ENCODE measurements at regions not wholly inside any gene's neighbourhood (a gene's known extent, or its start where the extent isn't known, plus 50 kb on each side); places are given as distances from the start of the nearest gene placed in this dataset.
A peak's percentile ranks its signal among the peaks of the same experiment; 100 is the strongest.

DNA sequence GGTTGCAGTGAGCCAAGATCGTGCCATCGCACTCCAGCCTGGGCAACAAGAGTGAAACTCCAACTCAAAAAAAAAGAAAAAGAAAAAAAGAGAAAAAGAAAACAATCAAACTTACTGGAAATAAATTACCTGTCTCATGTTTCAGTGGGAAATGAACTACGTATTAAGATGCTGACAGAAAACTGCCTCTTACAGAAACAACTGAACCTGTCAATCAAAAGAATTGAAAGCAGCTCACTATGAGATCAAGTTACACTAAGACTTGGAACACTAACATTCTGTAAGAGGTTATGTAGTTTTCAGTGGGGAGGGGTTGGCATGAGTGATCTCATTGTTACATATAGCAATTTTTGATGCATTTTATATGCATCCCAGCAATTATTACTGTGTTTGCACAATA, 64.4 kb upstream of the SPATA31E1 start:
- no peak for DNase-seq (ENCODE audit: low read depth in 3 of 3)

DNA sequence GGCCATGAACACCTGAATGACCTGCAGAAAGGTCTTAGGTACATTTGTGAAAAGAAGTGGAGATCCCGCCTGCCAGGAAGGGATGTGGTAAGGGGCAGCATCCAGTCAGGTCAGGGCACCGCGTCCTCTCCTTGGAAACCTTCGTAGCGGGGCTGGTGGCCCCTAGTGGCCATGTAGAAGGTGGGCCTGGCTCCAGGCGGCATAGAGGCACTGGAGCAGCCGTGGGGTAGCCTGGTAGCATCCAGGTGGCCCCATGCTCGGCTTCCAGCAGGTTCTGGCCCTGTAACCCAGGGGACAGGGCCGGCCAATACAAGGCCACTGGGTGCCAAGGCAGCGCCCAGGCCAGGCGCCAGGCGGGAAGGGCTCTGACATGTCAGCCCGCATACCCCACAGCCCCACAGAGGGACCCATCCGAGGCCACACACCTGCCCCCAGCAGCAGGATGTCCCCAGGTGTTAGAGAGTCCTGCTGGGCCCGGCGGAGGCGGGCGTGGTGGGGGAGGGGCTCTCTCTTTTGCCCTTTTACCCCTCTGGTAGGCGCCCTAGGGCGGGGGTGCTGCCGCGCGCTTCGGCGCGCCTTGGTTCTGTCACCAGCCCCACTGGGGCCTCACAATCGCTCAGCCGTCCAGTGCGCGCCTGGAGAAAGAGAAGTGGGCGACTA, 58.3 kb upstream of the SPATA31E1 start:
- DNase-seq (ENCODE audit: low read depth in 3 of 3), result no peak

DNA sequence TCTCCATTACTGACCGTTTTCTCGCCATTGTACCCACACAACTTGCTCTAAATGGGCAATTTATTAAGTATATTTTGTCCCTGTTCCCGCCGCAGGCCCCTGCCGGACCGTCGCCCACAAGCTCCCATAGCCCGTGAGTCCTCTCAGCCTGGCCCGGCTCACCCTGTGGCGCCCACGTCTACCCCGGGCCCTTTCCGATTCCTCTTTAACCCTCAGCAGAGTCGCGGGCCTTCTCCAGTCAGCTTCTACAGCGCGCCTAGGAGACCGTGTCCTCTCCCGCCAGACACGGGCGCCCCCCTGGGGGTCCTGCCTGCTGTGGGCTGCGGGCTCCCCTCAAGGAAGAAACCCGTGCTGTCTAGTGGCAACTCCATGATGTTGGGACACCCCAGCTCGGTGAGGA, 57.8 kb upstream of the SPATA31E1 start:
- DNase-seq (ENCODE audit: low read depth in 3 of 3), result no peak

DNA sequence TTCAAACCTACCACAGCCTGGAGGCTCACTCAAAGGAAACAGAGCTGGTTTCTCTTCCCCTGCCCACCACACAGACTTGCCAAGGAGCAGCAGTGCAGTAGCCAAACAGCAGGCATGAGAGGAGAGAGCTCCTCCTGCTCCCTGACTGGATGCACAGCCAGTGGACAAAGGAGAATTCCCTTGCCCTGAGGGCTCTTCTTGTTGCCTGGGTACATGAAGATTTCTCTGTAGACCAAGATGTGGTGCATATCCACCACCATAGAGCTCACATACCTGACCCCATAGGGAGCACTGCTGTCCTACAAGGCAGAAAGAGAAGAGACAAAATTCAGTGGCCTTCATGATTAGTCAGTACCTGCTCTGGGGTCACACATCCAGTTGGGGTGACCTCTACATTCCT, 56.3 kb upstream of the SPATA31E1 start:
- no peak for DNase-seq (ENCODE audit: low read depth in 3 of 3)

DNA sequence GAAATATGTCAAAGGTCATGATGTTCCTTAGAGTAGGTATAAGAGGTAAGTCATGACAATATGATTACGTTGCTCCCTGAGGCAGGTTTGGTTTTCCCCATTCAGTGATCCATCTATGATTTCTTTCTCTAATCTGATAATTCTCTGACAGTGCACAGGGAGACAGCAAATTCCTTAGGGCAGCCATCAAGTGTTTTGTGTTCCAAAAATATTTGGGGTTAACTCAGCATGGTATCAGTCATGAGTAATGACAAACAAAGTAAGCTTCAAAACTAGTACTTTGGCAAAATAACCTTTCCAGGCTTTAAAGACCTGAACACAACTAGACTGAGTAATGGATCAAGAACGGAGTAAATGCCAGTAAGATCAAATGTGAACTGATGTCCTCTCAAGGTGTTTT, 55.3 kb upstream of the SPATA31E1 start:
- no peak for DNase-seq (ENCODE audit: low read depth in 3 of 3)

DNA sequence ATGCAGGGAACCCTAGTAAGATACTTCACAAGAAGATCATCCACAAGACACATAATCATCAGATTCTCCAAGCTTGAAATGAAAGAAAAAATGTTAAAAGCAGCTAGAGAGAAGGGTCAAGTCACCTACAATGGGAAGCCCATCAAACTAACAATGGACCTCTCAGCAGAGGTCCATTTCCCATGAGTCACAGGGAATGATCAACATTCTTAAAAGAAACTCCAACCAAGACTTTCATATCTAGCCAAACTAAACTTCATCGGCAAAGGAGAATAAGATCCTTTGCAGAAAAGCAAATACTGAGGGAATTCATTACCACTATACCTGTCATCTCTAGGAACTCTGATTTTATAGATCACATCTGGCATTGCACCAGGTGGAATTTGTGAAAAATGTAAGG, 52.9 kb upstream of the SPATA31E1 start:
- no peak for DNase-seq (ENCODE audit: low read depth in 3 of 3)

DNA sequence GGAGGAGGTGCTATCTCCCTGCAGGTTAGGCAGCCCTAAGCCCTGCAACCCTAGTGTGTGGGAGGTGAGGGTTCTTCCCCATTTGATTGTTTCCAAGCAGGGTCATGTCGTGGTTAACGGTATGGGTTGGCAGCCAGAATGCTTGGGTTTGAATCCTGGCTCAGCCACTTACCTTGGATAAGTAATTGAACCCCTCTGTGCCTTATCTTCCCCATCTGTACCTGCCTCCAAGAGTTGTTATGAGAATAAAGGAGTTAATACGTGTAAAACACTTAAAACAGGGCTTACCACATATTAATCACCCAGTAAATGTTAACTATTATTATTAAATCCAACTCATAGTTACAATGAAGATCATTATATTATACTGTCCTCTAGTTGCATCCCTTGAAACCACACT, 52.2 kb upstream of the SPATA31E1 start:
- DNase-seq (ENCODE audit: low read depth in 3 of 3), result peak in 1 of 3 experiments; percentile 15

DNA sequence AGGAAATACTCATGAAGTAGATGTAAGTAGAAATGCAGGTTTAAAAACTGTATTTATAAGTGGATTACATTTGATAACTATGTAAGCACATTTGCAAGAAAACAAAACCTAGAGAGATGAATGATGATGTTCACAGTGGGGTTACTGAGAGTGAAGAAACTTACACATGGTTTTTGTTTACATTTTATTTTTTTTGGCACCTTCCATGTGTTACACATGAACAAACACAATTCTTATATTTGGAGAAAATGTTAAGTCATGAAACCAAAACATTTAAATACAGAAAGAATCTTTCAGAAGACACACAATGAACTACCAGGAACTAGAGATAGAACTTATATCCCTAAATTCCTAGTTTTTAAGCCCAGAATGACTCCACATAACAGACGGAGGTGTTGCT, 51.5 kb upstream of the SPATA31E1 start:
- no peak for DNase-seq (ENCODE audit: low read depth in 3 of 3)

Measured in stimulated activated CD4-positive, alpha-beta T cell treated with anti-CD3 and anti-CD28 coated beads, TNF-alpha, amount 100 ng/mL, for 24 hours (primary cell).